ENCODE measurements at regions not wholly inside any gene's neighbourhood (a gene's known extent, or its start where the extent isn't known, plus 50 kb on each side); places are given as distances from the start of the nearest gene placed in this dataset.

DNA sequence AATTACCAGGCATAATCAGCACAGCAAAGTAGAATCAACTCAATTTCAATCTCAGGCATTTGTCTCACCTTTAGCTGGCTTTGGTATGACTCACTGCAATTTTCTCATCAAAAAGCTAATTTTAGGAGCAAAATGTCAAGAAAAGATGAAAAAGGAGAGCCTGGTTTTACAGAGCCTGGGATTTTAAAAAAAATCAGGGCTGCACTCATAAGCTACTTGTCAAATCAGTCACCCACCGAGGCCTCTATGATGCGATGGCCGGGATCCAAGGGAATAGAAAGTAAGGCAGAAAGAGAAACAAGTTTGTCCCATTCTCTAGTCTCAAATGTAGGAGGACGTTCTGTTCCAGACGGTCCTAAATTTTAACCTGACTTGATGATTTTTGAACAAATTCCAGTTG, 170.9 kb downstream of the SOCS6 start:
- DNase-seq (ENCODE audit: low read depth in 2 of 2) = no peak

- DNase-seq (ENCODE audit: low read depth in 2 of 2) = no peak
Observed at GRCh38 chr18:70459251-70459650, 170.4 kb downstream of the SOCS6 start.

DNA sequence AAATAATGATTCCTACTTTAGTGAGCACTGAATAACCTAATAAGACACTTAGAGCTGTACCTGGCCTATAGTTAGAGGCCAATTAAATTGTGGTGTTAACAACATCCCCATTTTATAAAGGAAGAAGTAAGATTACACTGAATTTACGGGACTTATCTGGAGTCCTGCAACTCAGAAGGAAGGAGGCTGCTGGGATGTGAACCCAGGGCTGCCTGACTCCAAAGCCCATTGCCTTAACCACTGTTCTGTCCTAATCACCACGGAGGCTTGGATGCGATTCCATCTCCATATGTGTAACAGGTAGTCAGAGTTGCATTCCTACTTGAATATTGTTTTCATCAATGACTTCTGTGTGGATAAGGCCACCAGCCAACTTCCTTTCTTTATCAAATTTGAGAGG, 168.9 kb downstream of the SOCS6 start:
- no peak for DNase-seq (ENCODE audit: low read depth in 2 of 2)

- DNase-seq (ENCODE audit: low read depth in 2 of 2) = no peak
Observed at GRCh38 chr18:70457223-70457622, 168.4 kb downstream of the SOCS6 start.

GRCh38 chr18:70456376-70456775, 167.5 kb downstream of the SOCS6 start:
- DNase-seq (ENCODE audit: low read depth in 2 of 2) = no peak

DNA sequence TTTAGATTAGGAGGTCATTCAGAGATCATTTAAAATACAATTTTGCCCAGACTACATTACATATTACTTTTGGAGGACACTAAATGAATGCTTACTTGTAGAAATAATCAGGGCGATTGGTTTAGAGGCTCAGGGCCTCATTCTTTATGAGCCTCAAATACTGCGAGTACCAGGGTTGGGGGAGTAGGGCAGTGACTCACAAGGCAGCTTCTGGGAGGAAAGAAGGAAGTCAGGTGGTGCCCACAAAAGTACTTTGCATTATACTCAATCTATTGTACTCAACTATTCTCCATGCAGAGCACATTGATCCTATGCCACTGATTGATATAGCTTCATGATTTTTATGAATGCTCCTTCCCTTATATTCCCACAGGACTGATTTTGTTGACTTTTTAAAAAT, 166.9 kb downstream of the SOCS6 start:
- DNase-seq (ENCODE audit: low read depth in 2 of 2) = no peak

- DNase-seq (ENCODE audit: low read depth in 2 of 2) = no peak
Observed at GRCh38 chr18:70454704-70455322, 166.0 kb downstream of the SOCS6 start.

DNA sequence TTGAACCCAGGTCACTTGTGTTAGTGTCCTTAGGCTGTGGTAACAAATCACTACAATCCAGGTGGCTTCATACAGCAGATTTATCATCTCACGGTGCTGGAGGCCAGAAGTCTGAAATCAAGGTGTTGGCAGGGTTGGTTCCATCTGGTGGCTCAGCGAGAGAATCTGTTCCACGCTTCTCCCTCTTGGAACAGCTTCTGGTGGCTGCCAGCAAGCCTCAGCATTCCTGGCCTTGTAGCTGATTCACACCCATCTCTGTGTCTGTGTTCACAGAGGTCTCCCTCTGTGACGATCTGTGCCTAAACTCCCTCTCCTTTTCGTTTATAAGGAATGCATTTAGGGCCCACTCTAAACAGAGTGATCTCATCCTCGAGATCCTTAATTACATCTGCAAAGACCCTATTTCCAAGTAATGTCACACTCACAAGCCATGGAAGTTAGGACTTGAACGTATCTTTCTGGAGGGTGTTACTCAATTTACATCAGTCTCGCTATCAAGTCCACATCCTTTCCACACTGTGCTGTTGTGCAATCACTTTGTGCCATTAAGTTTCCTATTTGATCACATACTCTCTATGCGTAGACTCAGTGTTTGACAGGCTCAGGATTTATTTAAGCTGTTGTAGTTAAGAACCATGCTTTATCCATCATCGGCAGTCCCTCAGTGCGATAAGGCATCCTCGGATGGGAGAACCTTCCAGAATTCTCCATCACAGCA, 164.4 kb downstream of the SOCS6 start:
- no peak for DNase-seq (ENCODE audit: low read depth in 2 of 2)

DNA sequence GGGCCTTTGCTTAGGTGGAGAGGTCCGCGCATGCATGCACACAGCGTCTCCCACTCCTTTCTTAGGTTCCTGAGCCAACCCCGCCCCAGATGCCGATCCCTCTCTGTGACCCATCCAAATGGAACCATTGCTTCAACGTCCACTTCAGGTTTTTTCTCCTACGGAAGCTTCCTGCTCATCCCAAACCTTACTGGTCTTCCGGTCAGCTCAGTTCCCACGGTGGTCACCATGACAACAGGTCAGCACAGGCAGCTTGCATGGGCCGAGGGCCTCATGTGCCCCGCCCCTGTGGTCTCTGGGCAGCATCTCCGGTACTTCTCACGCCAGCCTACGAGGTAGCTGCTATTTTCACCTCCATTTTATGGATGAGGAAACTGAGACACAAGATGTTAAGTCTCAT, 163.7 kb downstream of the SOCS6 start:
- DNase-seq (ENCODE audit: low read depth in 2 of 2) = no peak

DNA sequence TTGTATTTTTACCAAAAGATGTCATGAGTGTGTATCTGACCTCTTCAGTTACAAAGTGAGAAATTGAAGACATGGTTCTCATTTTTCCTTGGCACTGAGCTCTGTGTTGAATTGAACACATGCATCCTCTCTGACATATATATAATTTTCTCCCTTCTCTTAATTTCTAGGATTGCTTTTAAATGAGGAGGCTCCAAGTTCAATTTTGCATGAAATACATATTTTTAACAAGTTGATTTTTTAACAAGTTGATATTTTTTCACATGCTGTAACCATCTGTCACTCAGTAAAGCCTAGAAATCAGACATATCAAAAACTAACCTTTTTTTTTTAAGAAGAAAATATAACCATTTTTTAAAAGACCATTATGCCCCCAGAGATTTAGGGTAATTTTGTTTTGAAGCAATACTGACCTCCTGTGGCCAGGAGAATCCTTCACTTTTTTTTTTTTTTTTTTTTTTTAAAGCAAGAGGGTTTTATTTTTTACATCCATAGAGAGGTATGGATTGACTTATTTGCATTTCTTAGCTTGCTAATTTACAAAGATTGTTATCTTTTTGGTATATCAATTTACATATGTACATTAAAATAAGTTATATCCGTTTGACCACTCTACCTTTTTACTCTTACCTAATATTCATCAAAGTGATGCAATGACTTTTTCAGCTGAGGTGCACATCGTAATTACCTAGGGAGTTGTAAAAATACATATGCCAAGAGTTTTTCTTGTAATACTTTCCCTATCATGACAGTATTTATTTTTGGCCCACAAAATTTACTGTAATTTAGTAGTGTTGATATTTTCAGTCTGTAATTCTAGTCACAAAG, 161.8 kb downstream of the SOCS6 start:
- DNase-seq (ENCODE audit: low read depth in 2 of 2) = no peak

- DNase-seq (ENCODE audit: low read depth in 2 of 2) = no peak
Observed at GRCh38 chr18:70448588-70448987, 159.7 kb downstream of the SOCS6 start.

- no peak for DNase-seq (ENCODE audit: low read depth in 2 of 2)
Observed at GRCh38 chr18:70446063-70446462, 157.2 kb downstream of the SOCS6 start.

- no peak for DNase-seq (ENCODE audit: low read depth in 2 of 2)
Observed at GRCh38 chr18:70442933-70443332, 154.1 kb downstream of the SOCS6 start.

DNA sequence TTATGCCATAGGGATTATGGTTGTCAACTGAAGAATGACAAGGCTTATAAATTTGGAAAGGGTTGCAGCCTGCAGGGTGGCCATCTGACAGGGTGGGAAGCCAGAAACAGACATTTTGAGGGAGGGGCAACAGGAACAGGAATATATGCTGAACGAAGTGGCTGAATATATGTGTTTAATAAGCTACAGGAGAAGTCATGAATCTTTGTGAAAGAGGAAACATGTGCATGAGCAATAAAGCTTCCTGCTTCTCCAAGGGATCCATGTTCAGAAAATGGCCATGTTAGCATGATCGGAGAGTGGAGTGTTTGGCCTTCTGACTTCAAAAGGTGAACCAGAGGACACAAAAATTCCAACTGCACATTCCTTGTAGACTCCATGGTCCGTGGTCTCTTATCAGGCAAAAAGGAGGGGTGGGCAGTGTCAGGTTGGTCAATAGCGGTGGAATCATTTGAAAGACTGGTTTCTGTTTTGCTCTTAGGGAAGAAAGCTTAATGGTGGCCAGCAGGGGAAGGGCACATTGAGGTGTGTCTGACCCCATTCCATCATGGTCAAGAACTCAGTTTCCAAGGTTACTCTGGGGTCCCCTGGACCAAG, 144.1 kb downstream of the SOCS6 start:
- DNase-seq (ENCODE audit: low read depth in 2 of 2) = no peak

- DNase-seq (ENCODE audit: low read depth in 2 of 2) = no peak
Observed at GRCh38 chr18:70431203-70431624, 142.4 kb downstream of the SOCS6 start.

DNA sequence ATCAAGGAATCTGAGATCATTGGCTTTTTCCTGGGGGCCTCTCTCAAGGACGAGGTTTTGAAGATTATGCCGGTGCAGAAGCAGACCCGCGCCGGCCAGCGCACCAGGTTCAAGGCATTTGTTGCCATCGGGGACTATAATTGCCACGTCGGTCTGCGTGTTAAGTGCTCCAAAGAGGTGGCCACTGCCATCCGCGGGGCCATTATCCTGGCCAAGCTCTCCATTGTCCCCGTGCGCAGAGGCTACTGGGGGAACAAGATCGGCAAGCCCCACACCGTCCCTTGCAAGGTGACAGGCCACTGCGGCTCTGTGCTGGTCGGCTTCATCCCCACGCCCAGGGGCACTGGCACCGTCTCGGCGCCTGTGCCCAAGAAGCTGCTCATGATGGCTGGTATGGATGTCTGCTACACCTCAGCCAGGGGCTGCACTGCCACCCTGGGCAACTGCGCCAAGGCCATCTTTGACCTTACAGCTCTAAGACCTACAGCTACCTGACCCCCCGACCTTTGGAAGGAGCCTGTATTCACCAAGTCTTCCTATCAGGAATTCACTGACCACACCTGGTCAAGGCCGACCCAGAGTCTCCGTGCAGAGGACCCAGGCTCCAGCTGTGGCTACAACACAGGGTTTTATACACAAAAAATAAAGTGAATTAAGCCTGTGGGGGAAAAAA, 141.8 kb downstream of the SOCS6 start:
- no peak for DNase-seq (ENCODE audit: low read depth in 2 of 2)

DNA sequence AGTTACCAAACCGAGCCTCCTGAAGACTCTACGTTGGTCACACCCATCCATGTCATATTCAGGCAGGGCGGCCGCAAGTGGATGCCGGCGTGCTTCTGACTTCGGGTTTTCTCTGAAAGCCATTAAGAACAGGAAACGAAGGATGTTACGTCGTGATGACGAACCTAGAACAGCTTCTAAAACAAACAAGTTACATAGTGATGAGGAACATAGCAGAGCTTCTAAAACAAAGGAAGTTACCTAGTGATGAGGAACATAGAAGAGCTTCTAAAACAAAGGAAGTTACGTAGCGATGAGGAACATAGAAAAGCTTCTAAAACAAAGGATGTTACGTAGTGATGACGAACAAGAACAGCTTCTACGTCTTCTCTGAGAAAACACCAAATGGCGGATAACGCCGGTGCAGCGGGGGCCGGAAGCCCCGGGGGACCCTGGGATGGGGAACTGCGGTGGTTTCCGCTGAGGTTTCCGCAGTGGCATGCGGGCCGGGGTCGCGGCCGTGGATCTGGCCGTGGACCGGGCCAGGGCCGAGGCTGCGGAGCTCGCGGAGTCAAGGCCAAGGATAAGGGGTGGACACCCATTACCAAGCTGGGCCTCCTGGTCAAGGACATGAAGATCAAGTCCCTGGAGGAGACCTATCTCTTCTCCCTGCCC, 141.1 kb downstream of the SOCS6 start:
- DNase-seq (ENCODE audit: low read depth in 2 of 2) = no peak

GRCh38 chr18:70428439-70428838, 139.6 kb downstream of the SOCS6 start:
- DNase-seq (ENCODE audit: low read depth in 2 of 2) = no peak

DNA sequence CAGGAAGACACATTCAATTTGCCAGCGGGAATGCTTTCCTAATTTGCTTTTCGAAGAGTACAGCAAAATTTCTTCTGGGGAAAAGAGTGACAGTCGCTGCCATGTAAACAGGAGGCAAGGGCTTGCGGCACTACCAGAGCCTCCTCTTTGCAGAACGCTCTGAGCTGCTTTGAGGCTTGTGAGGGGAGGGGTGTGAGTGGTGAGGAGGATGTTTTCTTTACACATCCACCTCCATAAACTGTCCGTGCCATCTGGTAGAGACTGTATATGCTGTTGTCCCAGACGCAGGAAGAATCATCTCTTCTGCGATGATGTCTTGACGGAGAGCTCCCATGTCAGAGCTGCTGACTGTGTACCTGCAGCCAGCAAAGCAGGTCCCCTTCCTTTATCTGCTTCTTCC, 138.0 kb downstream of the SOCS6 start:
- DNase-seq (ENCODE audit: low read depth in 2 of 2) = no peak

GRCh38 chr18:70425236-70425635, 136.4 kb downstream of the SOCS6 start:
- DNase-seq (ENCODE audit: low read depth in 2 of 2) = no peak

DNA sequence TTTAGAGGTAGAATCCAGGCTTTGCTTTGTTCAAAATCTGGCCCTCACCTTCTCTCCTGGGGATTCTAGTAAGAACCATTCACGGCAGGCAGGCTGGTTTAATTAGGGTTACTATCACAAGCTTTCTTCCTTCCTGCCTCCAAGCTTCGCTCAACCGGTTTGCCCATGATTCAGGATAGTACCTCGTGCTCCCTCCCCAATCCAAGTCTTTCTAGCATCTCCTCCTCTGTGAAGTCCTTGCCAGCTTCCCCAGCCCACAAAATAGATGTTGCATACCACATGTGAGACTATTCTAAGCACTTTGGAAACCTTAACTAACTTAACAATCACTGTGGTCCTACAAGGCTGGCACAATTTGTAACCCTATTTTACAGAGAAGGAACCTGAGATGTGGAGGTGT, 135.1 kb downstream of the SOCS6 start:
- DNase-seq (ENCODE audit: low read depth in 2 of 2) = no peak

Measured in stimulated activated CD8-positive, alpha-beta memory T cell treated with anti-CD3 and anti-CD28 coated beads, Interleukin-15, amount 100 ng/mL, for 4 hours (primary cell).